Heart left ventricle (tissue), 13 donors: ENCODE measurements at regions not wholly inside any gene's neighbourhood (a gene's known extent, or its start where the extent isn't known, plus 50 kb on each side); places are given as distances from the start of the nearest gene placed in this dataset.

Experiments
- CTCF ChIP-seq, 12 donors: fragments of 200-600 bp; sonication (generic) in 4 of 12; IDR thresholded peaks; one replicate each; pipeline versions ENCODE4 v1.5.0 to v1.8.0; 2018 to 2022; ENCODE audit warnings: antibody characterized with exemption in 12 of 12, mild to moderate bottlenecking in 5 of 12
- POLR2A ChIP-seq, 2 donors: fragments of 450-650 bp; IDR thresholded peaks; one replicate each; pipeline ENCODE4 v1.6.1; 2017; ENCODE audit warnings: antibody characterized with exemption in 2 of 2, mild to moderate bottlenecking in 2 of 2, moderate library complexity in 2 of 2
- donor health status: ischemic (EF 13 %, LVEDD 7.1; RV severe dilation, severe dysfunction).
- donor health status: DM: no; HTN: yes; CAD: no.
- donor health status: DM: no; HTN: no; CAD: no.
- donor health status: ischemic (EF 25% LVEDD 6.9; RV normal size, moderate dysfunction).
- donor health status: ischemic (EF 25% LVEDD 5.7; RV mildly dilated, moderate dysfunction).
- donor health status: ischemic (EF 35%, LVEDD 5.7; RV mildly dilated, moderate dysfunction).
- donor health status: nonischemic (EF 11% LVEDD 7.7; RV severe dilation, severe dysfunction).
- donor health status: DM: yes; HTN: yes; CAD: no.
- donor health status: PGD.
- donor health status: ischemic (EF 29% LVEDD 5.4; RV normal size, mild dysfunction).
- donor health status: nonischemic (EF 23%, LVEDD 6.1; RV moderate dilation, normal function).

- TF ChIP-seq CTCF (IDR thresholded peaks at IDR 0.05) (no peak), POLR2A (IDR thresholded peaks at IDR 0.05) (no peak)
Measured at GRCh38 chr3:110031975-110032374, 694.6 kb upstream of the DPPA4 start.
